Caco-2 (cell line): ENCODE measurements at regions not wholly inside any gene's neighbourhood (a gene's known extent, or its start where the extent isn't known, plus 50 kb on each side); places are given as distances from the start of the nearest gene placed in this dataset.

Source experiments
- BruUV-seq: library from RNA; stranded (reverse); fragments of 400-500 nt; replicated peaks from 2 replicates; lab custom pipeline; 2021; lab: Mats Ljungman, UMichigan
- CTCF ChIA-PET: fragments of 300-600 bp; sonication (Branson Sonifier 250); formaldehyde crosslinking; loops from one replicate; lab custom pipeline; 2022; ENCODE audit warnings: antibody characterized with exemption; lab: Charles Lee
- POLR2A ChIA-PET: fragments of 300-600 bp; sonication (Branson Sonifier 250); formaldehyde crosslinking; loops from one replicate; lab custom pipeline; 2022; ENCODE audit warnings: antibody characterized with exemption; lab: Charles Lee
- DNase-seq, 2 experiments: peaks; one replicate each; pipeline versions ENCODE4 v3.0.0 to v3.0.0-alpha.2; 2020 to 2022
- H3K27me3 ChIP-seq: replicated peaks from 2 replicates; pipeline ENCODE4 v1.6.0; 2011; ENCODE audit warnings: low read length; ENCODE audit not compliant: control insufficient read depth, insufficient read depth
- H3K36me3 ChIP-seq: 2 replicates; pipeline ENCODE4 v1.5.1; 2011; ENCODE audit warnings: low read length; ENCODE audit not compliant: control insufficient read depth, insufficient read depth
- H3K4me1 ChIP-seq: fragments of 250-450 bp; sonication (Bioruptor Pico); 2 replicates; pipeline ENCODE4 v1.5.1; 2020; ENCODE audit warnings: mild to moderate bottlenecking
- H3K4me3 ChIP-seq: 2 replicates; pipeline ENCODE4 v1.5.1; 2011; ENCODE audit warnings: low read depth, mild to moderate bottlenecking, control low read depth, low read length
- H3K9me3 ChIP-seq: fragments of 250-450 bp; sonication (Bioruptor Pico); 2 replicates; pipeline ENCODE4 v1.5.1; 2020; ENCODE audit warnings: mild to moderate bottlenecking, moderate library complexity
- H3K27ac Mint-ChIP-seq: one replicate; pipeline ENCODE4 v1.8.0; 2022; ENCODE audit warnings: mixed read lengths; ENCODE audit not compliant: unreplicated experiment
- H3K27me3 Mint-ChIP-seq: one replicate; pipeline ENCODE4 v1.8.0; 2022; ENCODE audit warnings: mixed read lengths; ENCODE audit not compliant: insufficient read depth, unreplicated experiment
- H3K36me3 Mint-ChIP-seq: one replicate; pipeline ENCODE4 v1.8.0; 2022; ENCODE audit warnings: mild to moderate bottlenecking, mixed read lengths; ENCODE audit not compliant: insufficient read depth, unreplicated experiment
- H3K4me1 Mint-ChIP-seq: one replicate; pipeline ENCODE4 v1.8.0; 2022; ENCODE audit warnings: low read depth, mixed read lengths; ENCODE audit not compliant: unreplicated experiment
- H3K4me3 Mint-ChIP-seq: one replicate; pipeline ENCODE4 v1.8.0; 2022; ENCODE audit warnings: mild to moderate bottlenecking, moderate library complexity, mixed read lengths; ENCODE audit not compliant: unreplicated experiment
- H3K9me3 Mint-ChIP-seq: one replicate; pipeline ENCODE4 v1.8.0; 2022; ENCODE audit warnings: mixed read lengths; ENCODE audit not compliant: unreplicated experiment
- CTCF ChIP-seq, 2 experiments: fragments of 200-600 bp in 1 of 2; IDR thresholded peaks; 1 replicate in 1 of 2; 2 replicates in 1 of 2; pipeline versions ENCODE4 v1.5.1 to v1.8.0; 2011 to 2022; ENCODE audit warnings: antibody characterized with exemption in 1 of 2, control low read depth in 1 of 2, inconsistent platforms in 1 of 2, low read depth in 1 of 2, low read length in 1 of 2, mild to moderate bottlenecking in 1 of 2, moderate library complexity in 1 of 2; ENCODE audit not compliant: insufficient read depth in 1 of 2, severe bottlenecking in 1 of 2, unreplicated experiment in 1 of 2
- intact Hi-C: fragments of 100-400 bp; cut with micrococcal nuclease; formaldehyde crosslinking; loops from one replicate; pipeline ENCODE4 v1.10.0; 2022; ENCODE audit not compliant: unreplicated experiment

- no peaks in the 10 kb centered on the region for H3K9me3 ChIP-seq
- no peak for DNase-seq
- TF ChIP-seq CTCF (IDR thresholded peaks at IDR 0.05; ENCODE audit: insufficient read depth in 1 of 2, low read depth in 1 of 2, low read length in 1 of 2, severe bottlenecking in 1 of 2, unreplicated experiment in 1 of 2) = no peak
- H3K27me3 ChIP-seq = no peaks in the 10 kb centered on the region
- BruUV-seq = no TSS peak
- CTCF ChIA-PET = no interaction called here
- POLR2A ChIA-PET = no interaction called here
- no peak overlapping the region for H3K27ac Mint-ChIP-seq
- intact Hi-C loops = no loop called here
- H3K36me3 ChIP-seq = no peaks in the 10 kb centered on the region
- no peaks in the 10 kb centered on the region for H3K36me3 Mint-ChIP-seq
- H3K4me1 ChIP-seq = no peaks in the 10 kb centered on the region
- no peaks in the 10 kb centered on the region for H3K9me3 Mint-ChIP-seq
- H3K4me1 Mint-ChIP-seq = no peaks in the 10 kb centered on the region
- no peak overlapping the region for H3K4me3 Mint-ChIP-seq
- H3K27me3 Mint-ChIP-seq = peaks cover 23% of the 10 kb centered on the region
- no peak overlapping the region for H3K4me3 ChIP-seq
Observed at GRCh38 chr16:5455110-5455509, 357.5 kb upstream of the EEF2KMT start.

- Mint-ChIP-seq H3K27me3 (peaks cover 20% of the 10 kb centered on the region), H3K36me3 (no peaks in the 10 kb centered on the region), H3K4me3 (no peak overlapping the region), H3K4me1 (no peaks in the 10 kb centered on the region), H3K9me3 (no peaks in the 10 kb centered on the region), H3K27ac (no peak overlapping the region)
- no peaks in the 10 kb centered on the region for H3K36me3 ChIP-seq
- CTCF ChIA-PET = no interaction called here
- no peak for TF ChIP-seq CTCF (IDR thresholded peaks at IDR 0.05; ENCODE audit: insufficient read depth in 1 of 2, low read depth in 1 of 2, low read length in 1 of 2, severe bottlenecking in 1 of 2, unreplicated experiment in 1 of 2)
- intact Hi-C loops = no loop called here
- POLR2A ChIA-PET = no interaction called here
- H3K4me3 ChIP-seq = no peak overlapping the region
- H3K4me1 ChIP-seq = no peaks in the 10 kb centered on the region
- DNase-seq = no peak
- no TSS peak for BruUV-seq
- no peaks in the 10 kb centered on the region for H3K9me3 ChIP-seq
- no peaks in the 10 kb centered on the region for H3K27me3 ChIP-seq
Observed at GRCh38 chr16:5454349-5454748, 356.8 kb upstream of the EEF2KMT start.

DNA sequence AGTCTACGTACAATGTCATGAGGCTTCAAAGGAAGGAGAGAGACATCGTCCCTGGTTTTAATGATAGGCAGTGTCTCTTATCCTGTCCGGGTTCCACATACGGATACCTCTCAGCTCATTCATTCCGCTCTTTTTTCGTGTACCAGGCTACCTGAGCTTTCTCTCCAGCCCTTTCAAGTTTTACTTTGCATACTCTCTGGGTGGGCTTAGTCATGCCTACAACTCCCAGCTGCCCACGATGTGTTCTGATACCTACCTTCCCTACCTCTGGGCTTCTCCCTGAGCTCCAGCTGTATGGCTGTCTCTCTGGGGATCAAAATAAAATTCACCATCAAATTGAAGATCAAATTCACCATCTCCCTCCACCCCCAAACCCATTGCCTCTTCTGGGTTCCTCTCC lies 354.0 kb upstream of the EEF2KMT start:
- ChIA-PET POLR2A (no interaction called here), CTCF (no interaction called here)
- no peak for DNase-seq
- H3K4me1 ChIP-seq = no peaks in the 10 kb centered on the region
- Mint-ChIP-seq H3K4me1 (no peaks in the 10 kb centered on the region), H3K9me3 (no peaks in the 10 kb centered on the region), H3K27ac (no peak overlapping the region), H3K36me3 (no peaks in the 10 kb centered on the region), H3K4me3 (no peak overlapping the region), H3K27me3 (peaks cover 22% of the 10 kb centered on the region)
- no peaks in the 10 kb centered on the region for H3K27me3 ChIP-seq
- H3K9me3 ChIP-seq = no peaks in the 10 kb centered on the region
- no peak for TF ChIP-seq CTCF (IDR thresholded peaks at IDR 0.05; ENCODE audit: insufficient read depth in 1 of 2, low read depth in 1 of 2, low read length in 1 of 2, severe bottlenecking in 1 of 2, unreplicated experiment in 1 of 2)
- intact Hi-C loops = no loop called here
- no peak overlapping the region for H3K4me3 ChIP-seq
- BruUV-seq = no TSS peak
- H3K36me3 ChIP-seq = no peaks in the 10 kb centered on the region
